Activated naive CD4-positive, alpha-beta T cell treated with anti-CD3 and anti-CD28 coated beads for 36 hours (primary cell): ENCODE measurements at regions not wholly inside any gene's neighbourhood (a gene's known extent, or its start where the extent isn't known, plus 50 kb on each side); places are given as distances from the start of the nearest gene placed in this dataset.
"Not testable (repeated sequence)": the region's sequence is repeated elsewhere in the genome, so short reads cannot be mapped to it uniquely, and the experiment has no call there.

ENCODE experiments used
- CTCF ChIA-PET: fragments of 350-600 bp; sonication (Branson Sonifier 250); formaldehyde crosslinking; loops from one replicate; lab custom pipeline; 2021; ENCODE audit warnings: antibody characterized with exemption; lab: Charles Lee
- DNase-seq: peaks from one replicate; pipeline ENCODE4 v3.0.0-alpha.2; 2020
- H3K27ac Mint-ChIP-seq: one replicate; pipeline ENCODE4 v1.8.0; 2021; ENCODE audit warnings: mild to moderate bottlenecking, mixed read lengths
- H3K27me3 Mint-ChIP-seq: one replicate; pipeline ENCODE4 v1.8.0; 2021; ENCODE audit warnings: low read depth, mixed read lengths
- H3K36me3 Mint-ChIP-seq: one replicate; pipeline ENCODE4 v1.8.0; 2021; ENCODE audit warnings: low read depth, mixed read lengths
- H3K4me1 Mint-ChIP-seq: one replicate; pipeline ENCODE4 v1.8.0; 2021; ENCODE audit warnings: low read depth, mixed read lengths
- H3K4me3 Mint-ChIP-seq: one replicate; pipeline ENCODE4 v1.8.0; 2021; ENCODE audit warnings: mild to moderate bottlenecking, moderate library complexity, mixed read lengths
- H3K9me3 Mint-ChIP-seq: one replicate; pipeline ENCODE4 v1.8.0; 2021; ENCODE audit warnings: mixed read lengths
- intact Hi-C: fragments of 100-400 bp; cut with micrococcal nuclease; formaldehyde crosslinking; loops from one replicate; pipeline ENCODE4 v1.15.1; 2023

- Mint-ChIP-seq H3K27ac (no peak overlapping the region), H3K27me3 (no peaks in the 10 kb centered on the region), H3K4me3 (no peak overlapping the region), H3K36me3 (no peaks in the 10 kb centered on the region), H3K9me3 (no peaks in the 10 kb centered on the region), H3K4me1 (no peaks in the 10 kb centered on the region)
- no peak for DNase-seq
- CTCF ChIA-PET, result no interaction called here
- intact Hi-C loops, result no loop called here
Measured at GRCh38 chr4:64784125-64784524, 374.9 kb upstream of the TECRL start.

DNA sequence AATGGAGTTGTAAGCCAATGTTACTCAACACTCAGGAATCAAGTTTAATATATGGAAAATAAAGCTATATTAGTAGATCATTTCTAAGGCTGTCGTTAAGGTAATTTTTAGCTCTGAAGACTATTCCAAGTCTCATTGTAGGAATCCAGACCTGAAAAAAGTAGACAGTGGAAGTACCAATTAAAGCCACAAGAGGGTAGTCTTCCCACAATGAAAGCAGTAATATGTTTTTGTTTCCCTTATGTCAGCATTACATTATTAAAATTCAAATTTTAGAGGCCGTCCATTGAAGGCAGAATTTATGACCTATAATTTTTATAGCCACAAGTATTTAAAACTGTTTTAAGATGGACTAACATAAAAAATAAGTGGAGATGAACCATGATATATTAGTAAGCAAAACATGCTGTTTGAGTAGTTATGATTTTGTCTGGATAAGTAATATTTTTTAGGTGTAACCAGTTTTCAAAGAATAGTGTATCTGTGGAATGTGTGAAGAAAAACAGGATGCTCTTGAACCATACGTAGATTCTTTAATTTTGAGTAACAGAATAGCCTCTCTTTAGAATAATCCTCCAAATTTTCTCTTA, 372.6 kb upstream of the TECRL start:
- no peak overlapping the region for H3K27ac Mint-ChIP-seq
- DNase-seq, result no peak
- H3K4me1 Mint-ChIP-seq, result no peaks in the 10 kb centered on the region
- no peak overlapping the region for H3K4me3 Mint-ChIP-seq
- no peaks in the 10 kb centered on the region for H3K36me3 Mint-ChIP-seq
- intact Hi-C loops, result loop anchor here (2.0 kb wide), 1 partner anchor 1907 kb away; no protein-coding TSS in a partner anchor
- H3K27me3 Mint-ChIP-seq, result no peaks in the 10 kb centered on the region
- CTCF ChIA-PET, result no interaction called here
- no peaks in the 10 kb centered on the region for H3K9me3 Mint-ChIP-seq

GRCh38 chr4:64780664-64781063, 371.4 kb upstream of the TECRL start:
- CTCF ChIA-PET, result no interaction called here
- Mint-ChIP-seq H3K36me3 (no peaks in the 10 kb centered on the region), H3K9me3 (no peaks in the 10 kb centered on the region), H3K27me3 (no peaks in the 10 kb centered on the region), H3K4me1 (no peaks in the 10 kb centered on the region), H3K4me3 (no peak overlapping the region), H3K27ac (no peak overlapping the region)
- DNase-seq, result no peak
- intact Hi-C loops, result loop anchor here (2.0 kb wide), 1 partner anchor 1908 kb away; no protein-coding TSS in a partner anchor

- Mint-ChIP-seq H3K36me3 (no peaks in the 10 kb centered on the region), H3K4me3 (no peak overlapping the region), H3K27ac (no peak overlapping the region), H3K9me3 (no peaks in the 10 kb centered on the region), H3K27me3 (no peaks in the 10 kb centered on the region), H3K4me1 (no peaks in the 10 kb centered on the region)
- CTCF ChIA-PET, result no interaction called here
- no peak for DNase-seq
- intact Hi-C loops, result no loop called here
Measured at GRCh38 chr4:64777286-64777685, 368.0 kb upstream of the TECRL start.

- intact Hi-C loops, result no loop called here
- Mint-ChIP-seq H3K4me3 (no peak overlapping the region), H3K27me3 (no peaks in the 10 kb centered on the region), H3K36me3 (no peaks in the 10 kb centered on the region), H3K4me1 (no peaks in the 10 kb centered on the region), H3K27ac (no peak overlapping the region), H3K9me3 (no peaks in the 10 kb centered on the region)
- CTCF ChIA-PET, result no interaction called here
- no peak for DNase-seq
Measured at GRCh38 chr4:64776820-64777219, 367.6 kb upstream of the TECRL start.

GRCh38 chr4:64774626-64775025, 365.4 kb upstream of the TECRL start:
- H3K36me3 Mint-ChIP-seq, result no peaks in the 10 kb centered on the region
- no peaks in the 10 kb centered on the region for H3K4me1 Mint-ChIP-seq
- CTCF ChIA-PET, result no interaction called here
- H3K9me3 Mint-ChIP-seq, result no peaks in the 10 kb centered on the region
- intact Hi-C loops, result no loop called here
- H3K27ac Mint-ChIP-seq, result no peak overlapping the region
- no peak overlapping the region for H3K4me3 Mint-ChIP-seq
- no peaks in the 10 kb centered on the region for H3K27me3 Mint-ChIP-seq
- DNase-seq, result no peak

GRCh38 chr4:64771149-64771548, 361.9 kb upstream of the TECRL start:
- CTCF ChIA-PET, result interaction anchor here (0.6 kb wide), 1 partner anchor 537 kb away, joined by 3 read pairs; no protein-coding TSS in a partner anchor
- no peak overlapping the region for H3K4me3 Mint-ChIP-seq
- no peaks in the 10 kb centered on the region for H3K4me1 Mint-ChIP-seq
- no peaks in the 10 kb centered on the region for H3K9me3 Mint-ChIP-seq
- DNase-seq, result no peak
- H3K27me3 Mint-ChIP-seq, result no peaks in the 10 kb centered on the region
- intact Hi-C loops, result no loop called here
- no peaks in the 10 kb centered on the region for H3K36me3 Mint-ChIP-seq
- no peak overlapping the region for H3K27ac Mint-ChIP-seq

GRCh38 chr4:64767547-64767946, 358.3 kb upstream of the TECRL start:
- no peaks in the 10 kb centered on the region for H3K9me3 Mint-ChIP-seq
- H3K4me1 Mint-ChIP-seq, result no peaks in the 10 kb centered on the region
- CTCF ChIA-PET, result no interaction called here
- H3K36me3 Mint-ChIP-seq, result no peaks in the 10 kb centered on the region
- intact Hi-C loops, result no loop called here
- H3K27ac Mint-ChIP-seq, result no peak overlapping the region
- no peak for DNase-seq
- H3K27me3 Mint-ChIP-seq, result no peaks in the 10 kb centered on the region
- H3K4me3 Mint-ChIP-seq, result no peak overlapping the region

DNA sequence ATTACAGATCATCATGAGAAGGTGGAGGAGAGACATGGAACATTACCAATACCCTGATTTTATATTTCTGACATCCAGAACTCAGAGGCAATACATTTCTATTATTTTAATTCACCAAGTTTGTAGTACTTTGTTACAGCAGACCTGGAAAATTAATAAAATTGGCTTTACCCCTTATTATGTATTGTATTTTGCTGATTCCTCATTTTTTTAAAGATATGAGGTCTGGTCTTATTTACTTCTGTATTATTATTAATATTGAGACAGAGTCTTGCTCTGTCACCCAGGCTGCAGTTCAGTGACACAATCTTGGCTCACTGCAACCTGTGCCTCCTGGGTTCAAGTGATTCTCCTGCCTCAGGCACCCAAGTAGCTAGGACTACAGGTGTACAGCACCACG, 357.3 kb upstream of the TECRL start:
- Mint-ChIP-seq H3K36me3 (no peaks in the 10 kb centered on the region), H3K27ac (no peak overlapping the region), H3K4me1 (no peaks in the 10 kb centered on the region), H3K9me3 (no peaks in the 10 kb centered on the region), H3K27me3 (no peaks in the 10 kb centered on the region), H3K4me3 (no peak overlapping the region)
- no peak for DNase-seq
- intact Hi-C loops, result no loop called here
- CTCF ChIA-PET, result no interaction called here

- Mint-ChIP-seq H3K4me1 (no peaks in the 10 kb centered on the region), H3K27ac (no peak overlapping the region), H3K27me3 (no peaks in the 10 kb centered on the region), H3K4me3 (no peak overlapping the region), H3K9me3 (peaks cover 3% of the 10 kb centered on the region), H3K36me3 (no peaks in the 10 kb centered on the region)
- DNase-seq, result no peak
- CTCF ChIA-PET, result no interaction called here
- intact Hi-C loops, result no loop called here
Measured at GRCh38 chr4:64756016-64756415, 346.8 kb upstream of the TECRL start.

DNA sequence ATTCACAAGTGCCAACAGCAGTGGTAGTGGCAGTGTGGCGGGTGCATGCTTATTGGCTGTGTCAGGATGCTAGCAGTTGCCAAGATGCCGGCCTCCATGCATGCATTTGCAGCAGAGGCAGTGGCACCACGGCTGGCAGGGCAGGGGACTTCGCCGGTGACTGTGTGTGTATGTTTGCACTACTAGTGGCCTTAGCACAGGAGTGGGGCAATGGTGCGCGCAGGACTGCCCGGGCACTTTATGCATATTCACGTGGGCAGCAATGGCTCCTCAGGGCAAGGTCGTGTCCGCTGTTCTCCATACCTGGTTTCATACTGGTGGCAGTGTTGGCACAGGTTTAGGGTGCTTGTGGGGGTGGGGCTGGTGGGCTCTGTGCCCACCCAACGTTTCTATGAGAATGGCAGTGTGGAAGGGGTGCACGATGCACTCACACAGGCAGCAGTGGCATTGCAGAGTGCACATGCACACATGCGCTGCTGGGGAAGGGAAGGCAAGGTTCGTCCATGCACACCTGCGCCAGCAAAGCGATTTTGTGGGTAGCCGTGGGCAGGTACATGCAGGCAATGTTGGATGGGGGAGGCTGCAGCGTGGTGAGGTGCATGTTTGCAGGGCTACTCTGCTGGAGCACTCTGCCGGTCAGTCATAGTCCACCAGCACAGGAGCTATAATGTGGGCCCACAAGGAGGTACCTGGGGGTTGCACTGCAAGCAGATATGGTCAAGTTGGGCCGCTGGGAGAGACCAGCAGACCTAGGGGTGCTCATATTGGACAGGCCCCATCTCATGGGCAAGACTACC, 338.9 kb upstream of the TECRL start:
- DNase-seq, result no peak
- Mint-ChIP-seq H3K4me1 (no peaks in the 10 kb centered on the region), H3K4me3 (no peak overlapping the region), H3K27me3 (no peaks in the 10 kb centered on the region), H3K27ac (no peak overlapping the region), H3K9me3 (peaks cover 14% of the 10 kb centered on the region), H3K36me3 (no peaks in the 10 kb centered on the region)
- CTCF ChIA-PET, result no interaction called here
- intact Hi-C loops, result no loop called here

- intact Hi-C loops, result no loop called here
- CTCF ChIA-PET, result interaction anchor here (0.6 kb wide), 1 partner anchor 918 kb away, joined by 3 read pairs; no protein-coding TSS in a partner anchor
- Mint-ChIP-seq H3K9me3 (no peaks in the 10 kb centered on the region), H3K4me3 (no peak overlapping the region), H3K36me3 (no peaks in the 10 kb centered on the region), H3K27me3 (no peaks in the 10 kb centered on the region), H3K4me1 (no peaks in the 10 kb centered on the region), H3K27ac (no peak overlapping the region)
- no peak for DNase-seq
Measured at GRCh38 chr4:64738240-64738639, 329.0 kb upstream of the TECRL start.

DNA sequence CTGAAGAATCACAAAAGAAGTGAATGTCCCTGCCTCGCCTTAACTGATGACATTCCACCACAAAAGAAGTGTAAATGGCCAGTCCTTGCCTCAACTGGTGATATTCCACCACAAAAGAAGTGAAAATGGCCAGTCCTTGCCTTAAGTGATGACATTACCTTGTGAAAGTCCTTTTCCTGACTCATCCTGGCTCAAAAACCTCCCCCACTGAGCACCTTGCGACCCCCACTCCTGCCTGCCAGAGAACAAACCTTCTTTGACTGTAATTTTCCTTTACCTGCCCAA, 328.5 kb upstream of the TECRL start:
- H3K9me3 Mint-ChIP-seq, H3K4me3 Mint-ChIP-seq, H3K27ac Mint-ChIP-seq, H3K36me3 Mint-ChIP-seq, DNase-seq, intact Hi-C loops, H3K4me1 Mint-ChIP-seq, H3K27me3 Mint-ChIP-seq: not testable (repeated sequence)
- CTCF ChIA-PET, result interaction anchor here (0.6 kb wide), 1 partner anchor 918 kb away, joined by 3 read pairs; no protein-coding TSS in a partner anchor
